Nephron progenitor cell (in vitro differentiated cells): ENCODE measurements at regions not wholly inside any gene's neighbourhood (a gene's known extent, or its start where the extent isn't known, plus 50 kb on each side); places are given as distances from the start of the nearest gene placed in this dataset.

Experiments used
- DNase-seq: peaks from one replicate; pipeline ENCODE4 v3.0.0; 2021
- H3K27ac Mint-ChIP-seq: 2 replicates; pipeline ENCODE4 v1.8.0; 2021; ENCODE audit warnings: mild to moderate bottlenecking, moderate library complexity, mixed read lengths
- H3K27me3 Mint-ChIP-seq: 2 replicates; pipeline ENCODE4 v1.8.0; 2021; ENCODE audit warnings: mild to moderate bottlenecking, low read depth, mixed read lengths; ENCODE audit not compliant: poor library complexity
- H3K36me3 Mint-ChIP-seq: 2 replicates; pipeline ENCODE4 v1.8.0; 2021; ENCODE audit warnings: low read depth, mixed read lengths
- H3K4me1 Mint-ChIP-seq: 2 replicates; pipeline ENCODE4 v1.8.0; 2021; ENCODE audit warnings: mixed read lengths
- H3K4me3 Mint-ChIP-seq: 2 replicates; pipeline ENCODE4 v1.8.0; 2021; ENCODE audit warnings: mild to moderate bottlenecking, moderate library complexity, mixed read lengths
- H3K9me3 Mint-ChIP-seq: 2 replicates; pipeline ENCODE4 v1.8.0; 2021; ENCODE audit warnings: mild to moderate bottlenecking, moderate library complexity, mixed read lengths
- CTCF ChIP-seq: fragments of 200-600 bp; sonication (generic); IDR thresholded peaks from 2 replicates; pipeline ENCODE4 v1.5.0; 2021; ENCODE audit warnings: antibody characterized with exemption

DNA sequence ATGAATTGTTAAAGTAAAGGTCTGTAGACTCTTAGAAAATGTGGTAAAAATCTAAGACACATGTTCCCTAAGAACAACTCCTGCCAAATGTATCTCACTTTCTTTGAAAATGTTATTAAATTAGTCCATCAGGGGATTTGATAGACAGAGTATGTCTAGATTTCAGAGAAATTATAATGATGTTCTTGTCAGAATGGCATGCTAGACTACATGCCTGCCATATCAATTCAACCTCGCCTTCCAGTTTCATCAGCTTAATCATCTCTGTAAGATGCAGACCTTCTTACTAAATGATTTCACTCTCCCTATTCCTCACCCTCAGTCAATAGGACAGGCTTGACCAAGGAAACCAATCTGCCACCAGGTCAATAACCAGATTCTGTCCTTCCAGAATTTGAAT is 368.4 kb downstream of the TXNL1 start:
- H3K4me1 Mint-ChIP-seq: no peaks in the 10 kb centered on the region
- DNase-seq: no peak
- no peak overlapping the region for H3K4me3 Mint-ChIP-seq
- no peaks in the 10 kb centered on the region for H3K9me3 Mint-ChIP-seq
- H3K36me3 Mint-ChIP-seq: no peaks in the 10 kb centered on the region
- TF ChIP-seq CTCF: no peak
- no peaks in the 10 kb centered on the region for H3K27me3 Mint-ChIP-seq
- no peak overlapping the region for H3K27ac Mint-ChIP-seq

GRCh38 chr18:56268952-56269351 is 369.4 kb downstream of the TXNL1 start:
- no peak for TF ChIP-seq CTCF
- Mint-ChIP-seq H3K4me3 (no peak overlapping the region), H3K27ac (no peak overlapping the region), H3K4me1 (no peaks in the 10 kb centered on the region), H3K27me3 (no peaks in the 10 kb centered on the region), H3K36me3 (no peaks in the 10 kb centered on the region), H3K9me3 (no peaks in the 10 kb centered on the region)
- no peak for DNase-seq

DNA sequence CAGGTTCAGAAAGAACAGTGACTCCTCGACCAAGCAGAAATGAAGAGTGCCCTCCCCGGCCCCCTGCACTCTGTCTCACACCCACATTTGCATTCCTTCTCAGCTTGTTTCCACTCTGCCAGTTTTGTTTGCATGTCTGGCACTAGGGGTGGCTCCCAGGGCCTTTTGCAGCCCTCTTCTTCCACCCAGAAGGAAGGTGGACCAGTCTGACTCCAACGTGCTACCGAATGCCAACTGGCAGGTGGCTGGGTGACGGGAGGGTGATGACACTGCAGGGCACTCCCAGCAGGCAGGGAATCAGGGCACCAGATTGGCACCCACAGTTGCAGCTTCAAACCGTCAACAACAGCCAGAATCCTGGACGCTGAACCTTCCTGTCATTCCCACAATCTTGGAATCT is 371.1 kb downstream of the TXNL1 start:
- Mint-ChIP-seq H3K4me1 (no peaks in the 10 kb centered on the region), H3K27me3 (no peaks in the 10 kb centered on the region), H3K4me3 (no peak overlapping the region), H3K36me3 (no peaks in the 10 kb centered on the region), H3K9me3 (no peaks in the 10 kb centered on the region), H3K27ac (no peak overlapping the region)
- no peak for DNase-seq
- no peak for TF ChIP-seq CTCF

DNA sequence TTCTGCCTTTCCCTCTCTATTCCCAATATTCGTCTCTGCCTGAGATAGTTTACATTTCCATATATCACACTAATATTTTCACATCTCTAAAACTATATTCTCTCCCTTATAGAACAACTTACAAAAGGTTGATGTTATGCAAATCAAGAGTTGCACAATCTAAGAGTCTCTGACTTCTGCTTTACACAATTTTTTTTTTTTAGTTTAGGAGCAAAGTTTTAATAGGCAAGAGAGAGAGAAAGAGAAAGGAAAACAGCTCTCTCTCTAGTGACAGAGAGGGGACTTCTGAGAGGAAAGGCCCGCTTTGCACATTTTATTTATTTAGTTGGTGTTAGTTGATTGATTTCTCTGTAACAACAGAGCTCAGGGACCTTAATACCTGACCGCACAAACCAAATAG is 380.2 kb downstream of the TXNL1 start:
- Mint-ChIP-seq H3K4me1 (peaks cover 6% of the 10 kb centered on the region), H3K36me3 (no peaks in the 10 kb centered on the region), H3K27me3 (peaks cover 6% of the 10 kb centered on the region), H3K4me3 (no peak overlapping the region), H3K27ac (peak overlapping the region; percentile 2), H3K9me3 (peaks cover 6% of the 10 kb centered on the region)
- TF ChIP-seq CTCF: no peak
- DNase-seq: no peak

DNA sequence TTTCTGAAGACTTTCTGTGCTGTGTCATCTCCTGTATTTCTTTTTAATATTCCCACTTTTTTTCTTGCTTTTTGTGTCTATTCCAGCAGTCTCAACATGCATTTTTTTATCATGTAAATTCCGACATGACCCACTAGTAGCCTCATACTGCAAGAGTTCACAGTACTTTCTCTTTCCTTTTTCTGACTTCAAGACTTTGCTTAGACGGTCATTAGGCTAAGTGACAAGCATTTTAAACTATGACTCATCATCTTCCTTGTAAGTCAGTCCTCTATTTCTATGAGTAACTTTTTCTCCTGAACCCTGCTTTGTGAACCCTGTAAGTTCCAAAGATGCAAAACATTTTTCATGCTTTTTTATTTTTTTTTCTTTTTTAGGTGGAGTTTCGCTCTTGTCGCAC is 381.2 kb downstream of the TXNL1 start:
- H3K4me1 Mint-ChIP-seq: peaks cover 9% of the 10 kb centered on the region
- no peak for DNase-seq
- no peaks in the 10 kb centered on the region for H3K36me3 Mint-ChIP-seq
- peaks cover 6% of the 10 kb centered on the region for H3K27me3 Mint-ChIP-seq
- H3K27ac Mint-ChIP-seq: no peak overlapping the region
- H3K9me3 Mint-ChIP-seq: peaks cover 6% of the 10 kb centered on the region
- no peak overlapping the region for H3K4me3 Mint-ChIP-seq
- no peak for TF ChIP-seq CTCF

DNA sequence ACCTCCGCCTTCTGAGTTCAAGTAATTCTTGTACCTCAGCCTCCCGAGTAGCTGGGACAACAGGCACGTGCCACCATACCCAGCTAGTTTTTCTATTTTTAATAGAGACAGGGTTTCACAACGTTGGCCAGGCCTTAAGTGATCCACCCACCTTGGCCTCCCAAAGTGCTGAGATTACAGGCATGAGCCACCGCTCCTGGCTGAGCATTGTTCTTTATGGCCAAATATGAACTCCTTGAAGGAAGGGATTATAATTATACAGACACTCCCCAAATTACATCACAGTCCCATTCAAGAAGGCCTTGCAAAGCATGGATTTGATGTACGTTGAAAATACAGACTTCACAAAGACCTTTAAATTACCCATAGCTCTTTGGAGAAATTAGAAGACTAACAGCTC is 381.7 kb downstream of the TXNL1 start:
- no peak overlapping the region for H3K27ac Mint-ChIP-seq
- H3K9me3 Mint-ChIP-seq: peaks cover 6% of the 10 kb centered on the region
- peaks cover 6% of the 10 kb centered on the region for H3K27me3 Mint-ChIP-seq
- TF ChIP-seq CTCF: no peak
- H3K4me1 Mint-ChIP-seq: peaks cover 10% of the 10 kb centered on the region
- no peaks in the 10 kb centered on the region for H3K36me3 Mint-ChIP-seq
- no peak for DNase-seq
- no peak overlapping the region for H3K4me3 Mint-ChIP-seq
